ENCODE measurements at regions not wholly inside any gene's neighbourhood (a gene's known extent, or its start where the extent isn't known, plus 50 kb on each side); places are given as distances from the start of the nearest gene placed in this dataset.

GRCh38 chr18:32544088-32544487, 73.4 kb upstream of the GAREM1 start:
- DNase-seq (ENCODE audit: low read depth, low spot score): no peak

GRCh38 chr18:32542221-32542798, 71.6 kb upstream of the GAREM1 start:
- no peak for DNase-seq (ENCODE audit: low read depth, low spot score)

GRCh38 chr18:32530947-32531651, 60.4 kb upstream of the GAREM1 start:
- DNase-seq (ENCODE audit: low read depth, low spot score): no peak

- no peak for DNase-seq (ENCODE audit: low read depth, low spot score)
Measured at GRCh38 chr18:32529722-32530420, 59.2 kb upstream of the GAREM1 start.

GRCh38 chr18:32520771-32521170, 50.1 kb upstream of the GAREM1 start:
- no peak for DNase-seq (ENCODE audit: low read depth, low spot score)
